GM19238 (cell line): ENCODE measurements at regions not wholly inside any gene's neighbourhood (a gene's known extent, or its start where the extent isn't known, plus 50 kb on each side); places are given as distances from the start of the nearest gene placed in this dataset.
"Not testable (repeated sequence)": the region's sequence is repeated elsewhere in the genome, so short reads cannot be mapped to it uniquely, and the experiment has no call there.

Experiments used
- DNase-seq: peaks from one replicate; pipeline ENCODE4 v3.0.0; 2011; ENCODE audit warnings: low spot score; ENCODE audit not compliant: insufficient read length

DNA sequence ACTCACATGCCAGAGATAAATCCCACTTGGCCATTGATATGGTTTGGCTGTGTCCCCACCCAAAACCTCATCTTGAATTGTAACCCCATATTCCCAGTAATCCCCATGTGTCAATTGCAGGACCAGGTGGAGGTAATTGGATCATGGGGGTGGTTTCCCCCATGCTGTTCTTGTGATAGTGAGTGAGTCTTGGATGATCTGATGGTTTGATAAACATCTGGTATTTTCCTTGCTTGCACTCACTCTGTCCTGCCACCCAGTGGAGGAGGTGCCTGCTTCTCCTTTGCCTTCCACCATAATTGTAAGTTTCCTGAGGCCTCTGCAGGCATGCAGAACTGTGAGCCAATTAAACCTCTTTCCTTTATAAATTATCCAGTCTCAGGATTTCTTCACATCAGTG lies 50.4 kb upstream of the B3GAT2 start:
- not testable (repeated sequence) for DNase-seq

DNA sequence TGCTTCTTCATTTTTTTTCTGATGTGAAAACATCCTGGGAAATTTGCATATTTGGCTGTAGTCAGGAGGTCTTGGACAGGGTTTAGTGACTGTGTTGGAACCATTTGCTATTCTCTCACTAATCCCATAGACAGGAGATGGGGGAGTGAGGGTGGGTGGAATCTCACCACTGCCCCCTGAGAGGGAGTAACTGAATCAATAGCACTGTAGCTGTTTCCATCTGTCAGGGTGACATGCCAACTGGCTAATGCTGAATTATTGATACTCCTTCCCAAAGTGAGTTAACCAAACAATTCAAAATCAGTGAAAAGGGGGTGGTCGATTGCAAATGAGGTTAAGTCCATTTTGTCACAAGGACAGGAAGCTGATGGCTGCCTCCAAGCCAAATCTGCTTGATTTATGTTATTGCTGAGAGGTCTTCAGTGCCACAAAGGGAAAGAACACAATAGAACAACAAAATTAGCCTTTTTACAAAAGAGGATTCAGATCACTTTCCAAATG lies 55.1 kb upstream of the B3GAT2 start:
- no peak for DNase-seq

GRCh38 chr6:71012866-71013469 lies 56.1 kb upstream of the B3GAT2 start:
- peak; percentile 16 for DNase-seq

DNA sequence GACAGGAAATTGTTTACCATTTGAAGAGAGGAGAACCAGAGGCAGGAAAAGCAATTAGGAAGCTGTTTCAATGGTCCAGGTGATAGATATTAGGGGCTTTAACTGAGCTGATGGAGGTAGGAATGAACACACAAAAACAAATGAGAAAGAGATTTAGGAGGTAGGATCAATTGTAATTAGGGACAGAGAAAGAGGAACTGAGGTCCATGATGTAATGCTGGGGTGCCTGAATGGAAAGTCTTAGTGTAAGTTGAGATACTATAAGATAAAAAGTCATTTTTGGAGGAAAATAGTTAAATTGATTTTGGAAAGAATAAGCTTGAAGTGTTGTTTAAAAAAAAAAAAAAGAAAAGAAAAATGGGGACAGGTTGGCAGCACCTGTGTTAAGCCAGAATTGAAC lies 58.5 kb upstream of the B3GAT2 start:
- DNase-seq = no peak

GRCh38 chr6:71028236-71028876 lies 71.5 kb upstream of the B3GAT2 start:
- no peak for DNase-seq

- DNase-seq = no peak
Measured at GRCh38 chr6:71028877-71029252, 72.0 kb upstream of the B3GAT2 start.

- no peak for DNase-seq
Measured at GRCh38 chr6:71029555-71029954, 72.7 kb upstream of the B3GAT2 start.

GRCh38 chr6:71031912-71032311 lies 75.1 kb upstream of the B3GAT2 start:
- no peak for DNase-seq

DNA sequence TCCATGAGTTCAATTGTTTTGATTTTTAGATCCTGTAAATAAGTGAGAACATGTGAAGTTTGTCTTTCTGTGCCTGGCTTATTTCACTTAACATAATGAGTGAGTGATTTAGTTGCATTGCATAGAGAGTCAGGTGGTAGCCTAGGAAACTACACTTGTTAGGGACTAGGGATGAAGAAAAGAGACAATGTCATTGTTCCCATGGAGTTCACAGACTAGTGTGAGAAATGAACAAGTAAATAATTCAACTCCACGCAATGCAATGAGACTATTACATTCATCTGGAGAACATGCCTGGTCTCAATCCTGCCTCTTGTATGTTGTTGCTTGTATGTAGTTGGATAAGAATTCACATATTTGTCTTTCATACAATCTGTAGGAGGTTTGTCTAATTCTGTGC lies 76.3 kb upstream of the B3GAT2 start:
- no peak for DNase-seq

DNA sequence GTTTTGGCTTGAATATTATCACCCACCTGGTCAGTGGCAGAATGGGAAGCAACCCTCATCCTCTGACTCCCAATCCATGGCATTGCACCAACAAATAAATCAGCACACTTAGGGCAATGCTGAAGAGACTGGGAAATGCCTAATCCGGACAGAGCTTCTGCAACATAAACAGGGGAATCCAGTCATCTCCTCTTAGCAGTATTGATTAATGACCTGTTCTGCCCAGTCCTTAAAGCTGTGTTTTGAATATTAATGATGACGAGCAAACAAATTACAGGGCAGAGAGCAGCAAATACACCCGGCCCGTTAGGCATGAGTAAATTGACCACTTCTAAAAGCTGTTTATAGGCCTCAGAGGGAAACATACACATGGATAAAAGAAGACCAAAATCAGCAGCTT lies 77.0 kb upstream of the B3GAT2 start:
- no peak for DNase-seq

DNA sequence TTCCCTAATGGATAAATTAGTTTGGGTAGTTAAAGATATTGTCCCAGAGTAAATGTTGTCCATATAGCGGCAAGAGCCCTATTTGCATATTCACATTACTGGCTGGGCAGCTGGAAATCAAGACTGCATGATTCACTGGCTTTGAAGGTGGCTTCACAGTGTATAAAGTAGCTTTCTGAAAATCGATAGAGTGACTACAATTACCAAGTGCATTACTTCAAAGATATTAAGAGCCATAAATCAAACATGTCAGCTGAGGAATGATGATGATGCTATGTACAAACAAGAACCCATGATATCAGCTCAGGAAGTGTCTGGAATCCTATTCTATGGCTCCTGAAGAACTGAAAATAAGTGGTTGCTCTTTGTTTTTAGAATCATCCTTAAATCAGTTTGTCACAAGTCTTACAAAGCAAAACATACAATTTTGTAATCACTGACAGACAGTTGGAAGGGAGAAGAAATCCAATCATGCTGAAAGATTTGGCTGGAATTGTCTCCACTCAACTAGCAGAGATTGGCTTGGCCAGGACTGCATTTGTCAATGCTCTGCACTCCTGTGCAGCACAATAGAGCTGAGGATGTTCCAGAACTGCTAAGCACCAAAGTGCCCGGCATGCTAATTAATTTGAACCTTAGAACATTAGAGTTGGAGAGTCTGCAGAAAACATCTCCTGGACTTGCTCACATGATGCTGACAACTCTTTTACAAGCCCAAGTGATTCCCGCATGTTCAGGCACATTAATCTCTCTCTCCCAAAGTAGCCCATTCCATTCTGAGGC lies 77.9 kb upstream of the B3GAT2 start:
- no peak for DNase-seq

GRCh38 chr6:71035871-71036270 lies 79.0 kb upstream of the B3GAT2 start:
- no peak for DNase-seq

DNA sequence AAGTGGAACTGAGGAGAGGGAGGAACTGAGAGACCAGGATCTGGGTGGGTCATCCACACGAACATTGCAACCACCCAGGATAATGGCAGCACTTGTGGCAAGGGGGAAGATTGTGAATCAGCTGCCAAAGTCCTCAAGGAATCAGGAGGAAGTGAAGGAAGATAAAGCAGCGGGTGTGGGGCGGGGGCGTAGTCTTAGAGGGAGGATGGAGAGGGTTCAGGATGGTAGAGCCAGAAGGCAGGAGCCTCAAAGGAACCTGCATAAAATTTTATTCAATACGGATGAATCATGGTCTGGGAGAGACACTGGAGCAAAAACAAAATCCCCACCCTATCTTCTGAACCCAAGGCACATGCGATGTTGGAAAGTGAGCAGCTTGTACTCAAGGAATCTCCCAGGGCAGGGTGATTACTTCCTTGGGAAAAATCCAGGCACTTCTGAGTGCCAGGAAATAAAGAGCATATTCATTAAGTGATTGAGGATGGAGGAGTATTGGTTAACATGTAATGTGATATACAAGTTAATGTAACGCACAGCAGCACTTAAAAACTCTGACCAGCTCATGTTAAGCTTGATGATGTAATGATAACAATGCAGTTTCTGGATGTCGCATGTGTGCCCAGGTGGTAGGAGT lies 82.0 kb upstream of the B3GAT2 start:
- DNase-seq = no peak

DNA sequence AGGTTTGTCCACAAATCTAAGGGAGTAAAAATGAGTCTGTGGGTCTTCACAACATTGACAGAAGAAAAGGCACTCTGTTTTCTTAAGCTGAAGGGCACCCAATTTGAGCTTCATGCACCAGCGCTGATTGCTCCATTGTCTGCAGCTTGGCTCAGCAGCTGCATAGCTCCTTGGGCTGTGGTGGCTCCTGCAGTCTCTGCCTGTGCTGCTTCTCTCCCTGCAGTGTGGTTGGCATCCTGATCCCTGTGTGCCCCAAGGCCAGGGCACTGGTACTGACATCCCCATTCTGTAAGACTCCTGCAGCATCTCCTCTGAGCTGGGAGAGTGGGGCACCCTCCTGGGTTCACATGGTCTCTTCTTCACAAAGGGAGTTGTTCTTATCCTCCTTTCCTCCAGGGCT lies 83.2 kb upstream of the B3GAT2 start:
- no peak for DNase-seq

DNA sequence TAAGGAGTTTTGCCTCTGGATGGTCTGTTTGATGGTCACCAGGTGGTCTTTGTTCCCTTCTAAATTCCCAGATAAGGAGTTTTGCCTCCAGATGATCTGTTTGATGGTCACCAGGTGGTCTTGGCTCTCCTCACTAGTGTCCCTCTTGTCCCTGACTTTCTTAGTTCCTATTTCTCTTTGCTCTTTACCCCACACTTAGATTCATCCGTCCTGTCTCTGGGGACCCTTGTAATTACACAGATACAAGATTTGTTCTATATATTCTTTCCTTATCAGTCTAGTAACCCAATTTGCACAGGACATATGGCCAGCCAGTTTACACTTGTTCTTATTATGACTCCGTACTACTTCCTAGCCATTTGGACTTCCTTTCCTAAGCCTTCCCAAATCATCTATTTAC lies 84.0 kb upstream of the B3GAT2 start:
- DNase-seq = no peak

- DNase-seq = no peak
Measured at GRCh38 chr6:71043902-71044301, 87.0 kb upstream of the B3GAT2 start.

GRCh38 chr6:71044753-71045152 lies 87.9 kb upstream of the B3GAT2 start:
- no peak for DNase-seq

DNA sequence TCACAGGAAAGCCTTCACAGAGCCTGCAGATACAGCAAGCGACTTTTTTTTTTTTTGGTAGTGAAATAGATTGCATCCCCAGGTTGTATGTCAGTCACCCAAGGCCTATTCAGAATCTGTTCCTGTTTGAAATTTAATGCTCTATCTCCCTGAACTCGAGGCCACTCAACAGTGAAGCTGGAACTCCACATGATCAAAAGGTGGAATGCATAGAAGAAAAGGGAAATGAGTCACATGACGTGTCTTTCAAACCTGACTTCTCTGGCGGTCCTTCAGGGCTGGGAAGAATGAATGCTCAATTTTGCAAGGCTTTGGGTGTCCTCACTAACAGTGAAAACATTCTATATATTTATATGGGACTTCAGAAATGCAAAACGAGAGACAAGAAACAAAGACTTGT lies 88.4 kb upstream of the B3GAT2 start:
- DNase-seq = no peak

- DNase-seq = no peak
Measured at GRCh38 chr6:71047417-71047816, 90.6 kb upstream of the B3GAT2 start.

GRCh38 chr6:71048320-71049164 lies 91.7 kb upstream of the B3GAT2 start:
- no peak for DNase-seq

- DNase-seq = no peak
Measured at GRCh38 chr6:71049198-71049770, 92.4 kb upstream of the B3GAT2 start.
